GM19193 (cell line): ENCODE measurements at regions not wholly inside any gene's neighbourhood (a gene's known extent, or its start where the extent isn't known, plus 50 kb on each side); places are given as distances from the start of the nearest gene placed in this dataset.

Experiments used
- POLR2A ChIP-seq: IDR thresholded peaks from 4 replicates; pipeline ENCODE4 v1.6.1; 2011; ENCODE audit not compliant: insufficient read depth, insufficient read length; ENCODE audit errors: extremely low read depth

DNA sequence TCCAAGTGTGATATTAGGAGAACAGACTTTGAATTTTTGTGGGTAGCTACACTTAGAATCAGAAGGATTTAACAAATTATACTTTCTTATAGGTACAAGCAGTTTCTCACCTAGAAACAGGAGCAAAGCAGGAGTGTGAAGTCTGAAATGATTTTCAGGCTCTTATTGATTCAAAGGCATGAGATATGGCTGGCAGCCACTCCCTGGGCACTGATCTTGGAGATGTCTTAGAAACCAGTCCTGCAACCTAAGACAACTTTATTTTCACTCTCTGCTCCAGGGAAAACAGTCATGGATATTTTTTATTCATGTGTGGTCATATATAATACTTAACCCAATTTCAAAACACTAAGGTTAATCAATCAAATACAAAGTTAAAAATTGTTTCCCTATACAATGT, 254.9 kb upstream of the TMEM132C start:
- TF ChIP-seq POLR2A: no peak

DNA sequence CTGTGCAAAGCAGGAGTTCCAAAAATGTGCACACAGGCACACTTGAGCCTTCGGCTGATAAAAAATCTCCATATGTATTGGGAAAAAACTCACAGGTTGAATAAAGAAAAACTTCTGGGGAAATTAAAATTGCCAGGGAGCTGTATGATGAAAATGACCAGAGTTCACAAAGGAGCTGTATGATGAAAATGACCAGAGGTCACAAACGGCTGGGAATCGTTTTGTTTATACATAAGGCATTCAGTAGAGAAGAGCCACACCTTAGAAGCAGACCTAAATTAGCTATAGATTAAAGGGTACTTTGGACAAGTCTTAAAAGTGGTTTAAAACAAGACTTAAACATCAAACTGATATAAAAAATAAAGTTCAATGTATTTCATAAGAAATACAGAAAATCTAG, 251.7 kb upstream of the TMEM132C start:
- TF ChIP-seq POLR2A: no peak

DNA sequence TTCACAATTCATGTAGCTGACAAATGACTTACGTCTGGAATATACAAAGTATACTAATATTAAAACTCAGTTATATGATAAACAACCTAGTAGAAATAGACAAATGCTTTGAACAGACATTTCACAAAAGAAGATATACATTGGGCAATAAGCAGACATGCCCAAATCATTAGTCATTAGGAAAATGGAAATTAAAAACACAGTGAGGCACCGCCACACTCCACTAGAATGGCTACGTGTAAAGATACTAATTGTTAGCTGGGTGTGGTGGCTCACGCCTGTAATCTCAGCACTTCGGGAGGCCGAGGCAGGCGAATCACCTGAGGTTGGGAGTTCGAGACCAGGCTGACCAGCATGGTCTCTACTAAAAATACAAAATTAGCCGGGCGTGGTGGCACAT, 248.9 kb upstream of the TMEM132C start:
- TF ChIP-seq POLR2A: no peak

- TF ChIP-seq POLR2A: no peak
Measured at GRCh38 chr12:128019996-128020544, 246.9 kb upstream of the TMEM132C start.

DNA sequence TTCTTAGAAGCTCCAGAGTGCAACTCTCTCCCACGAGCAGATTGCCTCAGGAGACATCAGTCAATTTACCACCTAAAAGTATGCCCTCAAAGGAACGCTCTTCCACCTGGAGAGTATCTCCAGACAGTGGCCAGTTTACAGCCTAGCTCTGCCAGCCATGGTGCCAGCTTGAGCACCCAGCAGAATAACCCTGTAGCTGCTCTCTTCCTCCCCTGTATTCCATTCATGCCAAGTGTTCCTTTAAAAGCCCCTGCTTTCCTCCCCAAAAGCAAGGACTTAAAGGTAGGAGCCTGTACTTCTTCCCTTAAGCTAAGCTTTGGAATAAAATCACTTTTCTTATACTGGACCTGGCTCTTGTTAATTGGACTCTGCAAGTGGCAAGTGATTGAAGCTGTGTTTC, 245.4 kb upstream of the TMEM132C start:
- no peak for TF ChIP-seq POLR2A

DNA sequence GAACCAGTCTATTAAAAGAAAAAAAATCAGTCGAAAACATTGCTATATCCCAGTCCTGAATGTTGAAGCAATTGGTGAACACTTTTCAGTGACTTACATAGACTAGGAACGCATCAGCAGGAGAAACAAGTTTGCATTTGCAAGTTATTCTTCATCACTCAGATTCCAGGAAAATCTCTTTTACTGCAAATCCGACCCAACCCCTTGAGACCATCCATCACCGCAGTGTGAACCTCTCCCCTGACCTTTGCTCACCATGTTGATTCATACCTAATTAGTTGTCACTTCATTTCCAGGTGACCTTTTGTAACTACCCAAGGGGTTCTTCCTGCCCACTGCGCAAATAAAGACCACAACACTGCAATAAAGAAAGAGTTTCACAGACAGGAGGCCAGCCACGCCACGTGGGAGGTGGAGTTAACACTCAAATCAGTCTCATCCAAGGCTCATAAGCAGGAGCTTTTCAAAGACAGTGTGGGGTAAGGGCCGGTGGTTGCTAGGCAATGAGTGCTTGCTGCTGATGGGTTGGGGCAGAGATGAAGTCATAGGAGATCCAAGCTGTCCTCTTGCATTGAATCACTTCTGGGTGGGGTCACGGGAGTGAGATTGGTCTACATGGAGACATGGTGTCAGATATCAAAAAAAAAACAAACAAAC, 241.3 kb upstream of the TMEM132C start:
- TF ChIP-seq POLR2A: no peak

GRCh38 chr12:128026696-128027574, 240.0 kb upstream of the TMEM132C start:
- TF ChIP-seq POLR2A: no peak

DNA sequence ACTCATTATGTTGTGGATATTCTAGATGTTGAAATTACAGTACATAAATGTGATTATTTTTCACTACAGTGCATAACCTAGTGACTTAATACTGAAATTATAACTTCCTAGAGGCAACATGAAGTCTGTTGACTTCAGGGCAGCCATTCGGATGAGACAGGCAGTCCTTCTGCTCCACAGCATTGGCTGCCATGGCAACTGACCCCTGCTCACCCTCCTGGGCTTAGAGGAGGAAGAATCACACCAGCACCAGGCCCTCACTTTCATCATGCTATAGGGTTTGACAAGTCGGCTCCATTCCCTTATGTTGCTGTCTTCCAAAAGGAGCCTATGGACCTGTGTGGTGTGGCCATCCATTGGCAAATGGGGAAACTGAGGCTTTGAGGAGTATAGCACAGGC, 233.5 kb upstream of the TMEM132C start:
- no peak for TF ChIP-seq POLR2A

DNA sequence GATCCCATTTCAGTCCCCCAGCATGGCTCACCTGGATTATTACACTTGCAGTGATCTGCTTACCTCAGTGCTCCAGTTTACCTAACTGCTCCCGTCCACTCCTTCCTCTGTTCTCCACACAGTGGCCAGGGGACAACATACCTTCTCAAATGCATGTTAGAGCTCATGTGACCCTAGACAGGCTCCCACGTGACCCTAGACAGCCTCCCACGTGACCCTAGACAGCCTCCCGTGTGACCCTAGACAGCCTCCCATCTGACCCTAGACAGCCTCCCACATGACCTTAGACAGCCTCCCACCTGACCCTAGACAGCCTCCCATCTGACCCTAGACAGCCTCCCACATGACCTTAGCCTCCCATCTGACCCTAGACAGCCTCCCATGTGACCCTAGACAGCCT, 226.0 kb upstream of the TMEM132C start:
- TF ChIP-seq POLR2A: no peak

DNA sequence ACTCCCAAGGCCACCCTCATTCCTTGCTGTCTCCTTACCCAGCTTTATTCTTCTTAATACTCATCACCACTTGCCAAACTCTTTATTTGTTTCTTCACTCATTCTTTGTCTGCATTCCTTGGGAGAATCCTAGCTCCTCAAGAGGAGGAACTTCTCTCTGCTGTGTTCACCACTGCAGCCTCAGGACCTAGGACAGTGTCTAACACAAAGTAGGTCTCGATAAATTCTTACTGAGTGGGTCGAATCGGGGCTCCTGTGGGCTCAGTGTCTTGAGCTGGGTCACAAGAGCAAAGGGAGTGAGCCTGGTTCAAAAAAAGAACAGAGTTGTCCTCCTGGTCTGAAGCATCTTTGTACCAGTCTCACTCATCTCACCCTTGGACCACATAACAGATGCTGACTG, 224.1 kb upstream of the TMEM132C start:
- TF ChIP-seq POLR2A: no peak

GRCh38 chr12:128043317-128043716, 223.7 kb upstream of the TMEM132C start:
- no peak for TF ChIP-seq POLR2A

- no peak for TF ChIP-seq POLR2A
Measured at GRCh38 chr12:128047266-128048060, 219.5 kb upstream of the TMEM132C start.

DNA sequence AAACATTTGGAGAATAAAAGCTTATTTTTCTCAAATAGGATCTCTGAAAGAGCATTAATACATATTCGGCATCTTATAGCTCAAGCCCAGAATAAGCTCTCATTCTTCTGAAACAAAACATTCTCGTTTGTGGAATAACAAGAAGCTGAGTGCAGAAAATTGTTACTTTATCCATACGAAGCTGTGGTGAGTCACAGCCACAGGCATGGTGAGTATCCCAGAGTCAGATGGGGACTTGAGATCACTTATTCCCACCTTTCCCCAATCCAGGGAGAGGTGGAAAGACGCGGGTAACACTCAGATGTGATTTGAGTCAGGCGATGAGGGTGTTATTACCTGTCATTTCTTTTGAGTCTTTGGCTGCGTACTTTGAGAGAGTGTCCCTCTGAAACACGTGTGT, 214.6 kb upstream of the TMEM132C start:
- TF ChIP-seq POLR2A: no peak

- TF ChIP-seq POLR2A: no peak
Measured at GRCh38 chr12:128052777-128053176, 214.2 kb upstream of the TMEM132C start.

- no peak for TF ChIP-seq POLR2A
Measured at GRCh38 chr12:128055567-128055966, 211.4 kb upstream of the TMEM132C start.

DNA sequence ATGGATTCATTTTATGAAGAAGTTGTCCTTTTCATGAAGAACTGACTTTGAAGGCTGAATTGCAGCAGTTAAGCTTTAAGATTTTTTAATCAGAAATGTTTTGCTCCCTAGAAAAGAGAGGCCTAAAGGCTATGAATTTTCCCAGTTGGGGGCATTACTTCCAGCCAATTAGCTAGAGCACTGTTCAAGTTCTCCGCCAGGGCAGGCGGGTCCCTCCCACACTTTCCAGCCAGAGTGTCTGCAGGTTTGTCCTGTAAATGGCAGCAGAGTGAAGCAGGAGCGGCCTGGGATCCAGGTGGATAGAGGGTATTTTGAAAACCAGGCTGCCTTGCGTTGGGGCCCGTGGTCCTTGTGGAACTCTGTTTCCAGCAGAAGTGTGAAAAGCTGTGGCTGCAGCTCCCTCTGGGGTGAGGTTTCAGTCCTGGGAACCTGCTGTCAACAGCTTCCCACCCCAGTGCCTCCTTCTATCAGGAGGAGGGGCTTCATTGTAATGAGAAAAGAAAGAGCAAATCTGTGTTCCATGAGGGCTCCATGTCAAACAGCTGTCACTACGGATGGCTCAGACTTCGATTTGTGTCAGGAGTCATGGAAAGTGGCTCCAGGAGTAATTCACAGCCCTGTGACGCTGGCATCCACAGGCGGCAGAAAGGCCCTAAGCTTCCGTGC, 210.7 kb upstream of the TMEM132C start:
- no peak for TF ChIP-seq POLR2A

GRCh38 chr12:128057586-128057985, 209.4 kb upstream of the TMEM132C start:
- TF ChIP-seq POLR2A: no peak
